Lower lobe of right lung (tissue), 2 donors: ENCODE measurements at regions not wholly inside any gene's neighbourhood (a gene's known extent, or its start where the extent isn't known, plus 50 kb on each side); places are given as distances from the start of the nearest gene placed in this dataset.

Source experiments
- ATAC-seq, 2 donors: fragments of 200-7000 bp; cut with Tn5 transposase; one replicate each; pipeline ENCODE4 v1.9.1; 2020 to 2022; ENCODE audit warnings: mild to moderate bottlenecking in 2 of 2, moderate library complexity in 2 of 2
- DNase-seq: peaks from one replicate; pipeline ENCODE4 v3.0.0-alpha.2; 2020
- H3K27ac ChIP-seq: fragments of 200-600 bp; one replicate; pipeline ENCODE4 v1.8.0; 2022
- H3K27me3 ChIP-seq: fragments of 200-600 bp; one replicate; pipeline ENCODE4 v1.8.0; 2022; ENCODE audit warnings: low read depth
- H3K36me3 ChIP-seq: fragments of 200-600 bp; one replicate; pipeline ENCODE4 v1.8.0; 2022; ENCODE audit warnings: mild to moderate bottlenecking
- H3K4me1 ChIP-seq: fragments of 200-600 bp; one replicate; pipeline ENCODE4 v1.8.0; 2022
- H3K4me3 ChIP-seq: fragments of 200-600 bp; one replicate; pipeline ENCODE4 v1.8.0; 2022; ENCODE audit warnings: mild to moderate bottlenecking
- H3K9me3 ChIP-seq: fragments of 200-600 bp; one replicate; pipeline ENCODE4 v1.8.0; 2022
- CTCF ChIP-seq: fragments of 200-600 bp; IDR thresholded peaks from one replicate; pipeline ENCODE4 v1.8.0; 2022; ENCODE audit warnings: antibody characterized with exemption, mild to moderate bottlenecking
- intact Hi-C: fragments of 100-400 bp; cut with DNase I; formaldehyde crosslinking; loops from one replicate; pipeline ENCODE4 v1.11.0; 2022
- donor health status: DM: no; HTN: yes; CAD: no; lungs with severe emphysema.

GRCh38 chr7:18117482-18117881 is 89.8 kb upstream of the PRPS1L1 start:
- DNase-seq: no peak
- no peak overlapping the region for H3K4me3 ChIP-seq
- no peak overlapping the region for H3K27ac ChIP-seq
- no peaks in the 10 kb centered on the region for H3K27me3 ChIP-seq
- ATAC-seq: no peak
- no peak for TF ChIP-seq CTCF
- H3K36me3 ChIP-seq: no peaks in the 10 kb centered on the region
- intact Hi-C loops: no loop called here
- no peaks in the 10 kb centered on the region for H3K9me3 ChIP-seq
- no peaks in the 10 kb centered on the region for H3K4me1 ChIP-seq

DNA sequence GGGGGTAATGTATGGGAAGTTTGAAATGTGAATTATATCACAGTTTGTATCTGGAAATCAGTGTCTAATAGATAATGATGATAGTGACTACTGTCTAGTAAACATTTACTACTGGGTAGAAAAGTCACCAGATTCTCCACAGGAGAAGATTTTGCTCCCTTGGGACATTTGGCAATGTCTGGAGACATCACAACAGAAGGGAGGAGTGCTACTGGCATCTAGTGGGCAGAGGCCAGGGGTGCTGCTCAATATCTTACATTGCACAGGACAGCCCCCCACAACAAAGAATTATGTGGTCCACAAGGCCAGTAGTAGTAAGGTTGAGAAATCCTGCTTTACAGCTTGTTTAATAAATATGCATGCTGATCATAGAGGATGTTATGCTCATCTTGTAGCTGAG is 92.3 kb upstream of the PRPS1L1 start:
- intact Hi-C loops: no loop called here
- Histone ChIP-seq H3K4me1 (no peaks in the 10 kb centered on the region), H3K9me3 (no peaks in the 10 kb centered on the region), H3K27me3 (no peaks in the 10 kb centered on the region), H3K27ac (no peak overlapping the region), H3K4me3 (no peak overlapping the region), H3K36me3 (no peaks in the 10 kb centered on the region)
- ATAC-seq (no peak), DNase-seq (no peak)
- TF ChIP-seq CTCF: no peak

- intact Hi-C loops: no loop called here
- no peak overlapping the region for H3K27ac ChIP-seq
- no peaks in the 10 kb centered on the region for H3K9me3 ChIP-seq
- no peaks in the 10 kb centered on the region for H3K27me3 ChIP-seq
- no peaks in the 10 kb centered on the region for H3K36me3 ChIP-seq
- DNase-seq (no peak), ATAC-seq (no peak)
- no peak overlapping the region for H3K4me3 ChIP-seq
- TF ChIP-seq CTCF: no peak
- H3K4me1 ChIP-seq: no peaks in the 10 kb centered on the region
These were observed 96.0 kb upstream of the PRPS1L1 start for GRCh38 chr7:18123508-18124239.

GRCh38 chr7:18125476-18125875 is 97.8 kb upstream of the PRPS1L1 start:
- no peaks in the 10 kb centered on the region for H3K4me1 ChIP-seq
- no peak for DNase-seq
- H3K9me3 ChIP-seq: no peaks in the 10 kb centered on the region
- intact Hi-C loops: no loop called here
- no peaks in the 10 kb centered on the region for H3K27me3 ChIP-seq
- H3K27ac ChIP-seq: no peak overlapping the region
- no peaks in the 10 kb centered on the region for H3K36me3 ChIP-seq
- no peak for TF ChIP-seq CTCF
- H3K4me3 ChIP-seq: no peak overlapping the region
- ATAC-seq: no peak

DNA sequence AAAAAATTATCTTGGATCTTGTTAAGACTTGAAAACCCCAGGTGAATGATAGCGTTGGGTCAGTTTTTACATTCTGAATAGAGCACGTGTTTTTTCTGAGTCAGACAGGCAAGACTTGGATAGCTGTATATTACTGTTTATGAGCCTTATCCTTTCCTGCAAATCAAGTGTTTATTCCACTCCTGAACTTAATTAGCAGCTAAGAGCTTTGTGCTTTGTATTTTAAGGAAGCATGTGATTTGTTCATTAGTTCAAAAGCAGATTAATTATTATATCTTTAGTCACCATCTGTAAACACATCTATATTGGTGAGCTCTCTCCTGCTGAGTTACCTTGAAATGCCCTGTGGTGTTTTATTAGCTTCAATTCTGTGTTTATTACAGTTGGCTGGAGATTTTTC is 98.6 kb upstream of the PRPS1L1 start:
- DNase-seq (no peak), ATAC-seq (no peak)
- no peak for TF ChIP-seq CTCF
- intact Hi-C loops: no loop called here
- Histone ChIP-seq H3K27ac (no peak overlapping the region), H3K4me3 (no peak overlapping the region), H3K36me3 (no peaks in the 10 kb centered on the region), H3K9me3 (no peaks in the 10 kb centered on the region), H3K4me1 (no peaks in the 10 kb centered on the region), H3K27me3 (no peaks in the 10 kb centered on the region)
